ENCODE measurements at regions not wholly inside any gene's neighbourhood (a gene's known extent, or its start where the extent isn't known, plus 50 kb on each side); places are given as distances from the start of the nearest gene placed in this dataset.

GRCh38 chr7:13581097-13581496, 408.4 kb downstream of the ETV1 start:
- TF ChIP-seq TARDBP (IDR thresholded peaks at IDR 0.05) (no peak), FOXM1 (IDR thresholded peaks at IDR 0.05; ENCODE audit: borderline replicate concordance) (no peak), SUZ12 (IDR thresholded peaks at IDR 0.05) (no peak), SP1 (IDR thresholded peaks at IDR 0.05) (no peak), L3MBTL2 (conservative IDR thresholded peaks at IDR 0.05) (no peak), NFRKB (IDR thresholded peaks at IDR 0.05) (no peak), CTBP1 (IDR thresholded peaks at IDR 0.05; ENCODE audit: borderline replicate concordance) (no peak)

Measured in HEK293T (cell line).